Liver (tissue), 8 donors: ENCODE measurements at regions not wholly inside any gene's neighbourhood (a gene's known extent, or its start where the extent isn't known, plus 50 kb on each side); places are given as distances from the start of the nearest gene placed in this dataset.

Source experiments
- DNase-seq: peaks from one replicate; pipeline ENCODE4 v3.0.0-alpha.2; 2017; ENCODE audit warnings: low spot score
- H3K27ac ChIP-seq, 2 donors: one replicate each; pipeline ENCODE4 v1.7.0; 2013; ENCODE audit warnings: inconsistent platforms in 2 of 2, low read length in 2 of 2, control low read depth in 1 of 2, low read depth in 1 of 2, mild to moderate bottlenecking in 1 of 2
- H3K27me3 ChIP-seq, 4 donors: one replicate each; pipeline versions ENCODE4 v1.6.1 to v1.7.0; 2013; ENCODE audit warnings: low read length in 3 of 4, inconsistent platforms in 1 of 4, mild to moderate bottlenecking in 1 of 4, moderate library complexity in 1 of 4; ENCODE audit not compliant: control insufficient read depth in 4 of 4, insufficient read depth in 4 of 4
- H3K36me3 ChIP-seq, 4 donors: one replicate each; pipeline versions ENCODE4 v1.6.1 to v1.7.0; 2013; ENCODE audit warnings: low read length in 3 of 4, mild to moderate bottlenecking in 3 of 4, low read depth in 1 of 4, moderate library complexity in 1 of 4; ENCODE audit not compliant: control insufficient read depth in 4 of 4, insufficient read depth in 3 of 4
- H3K4me1 ChIP-seq, 4 donors: one replicate each; pipeline versions ENCODE4 v1.6.1 to v1.7.0; 2013; ENCODE audit warnings: low read length in 3 of 4, mild to moderate bottlenecking in 3 of 4, moderate library complexity in 1 of 4; ENCODE audit not compliant: control insufficient read depth in 4 of 4, insufficient read depth in 4 of 4
- H3K4me3 ChIP-seq, 3 donors: one replicate each; pipeline versions ENCODE4 v1.6.1 to v1.7.0; 2013; ENCODE audit warnings: low read length in 3 of 3, control low read depth in 1 of 3, low read depth in 1 of 3, mild to moderate bottlenecking in 1 of 3
- H3K9ac ChIP-seq, 2 donors: one replicate each; pipeline ENCODE4 v1.7.0; 2013; ENCODE audit warnings: low read length in 2 of 2, mild to moderate bottlenecking in 2 of 2, moderate library complexity in 2 of 2, control low read depth in 1 of 2, low read depth in 1 of 2
- H3K9me3 ChIP-seq, 4 donors: one replicate each; pipeline versions ENCODE4 v1.6.1 to v1.7.0; 2013; ENCODE audit warnings: low read length in 3 of 4; ENCODE audit not compliant: control insufficient read depth in 4 of 4
- ATF3 ChIP-seq: IDR thresholded peaks from 2 replicates; pipeline ENCODE4 v1.6.1; 2016; ENCODE audit warnings: antibody characterized with exemption
- CTCF ChIP-seq: fragments of 150-350 bp; IDR thresholded peaks from 2 replicates; pipeline ENCODE4 v1.5.1; 2017; ENCODE audit warnings: improper control_type of control experiment, low read depth, low read length; ENCODE audit not compliant: missing input control
- EGR1 ChIP-seq, 2 donors: IDR thresholded peaks; 2 replicates each; pipeline ENCODE4 v1.6.1; 2016 to 2018; ENCODE audit warnings: antibody characterized with exemption in 2 of 2, low read depth in 2 of 2
- FOXA1 ChIP-seq: IDR thresholded peaks from 2 replicates; pipeline ENCODE4 v1.6.1; 2016; ENCODE audit warnings: antibody characterized with exemption
- FOXA2 ChIP-seq: IDR thresholded peaks from 2 replicates; pipeline ENCODE4 v1.6.1; 2016; ENCODE audit warnings: antibody characterized with exemption
- GABPA ChIP-seq, 2 donors: IDR thresholded peaks in 1 of 2; conservative IDR thresholded peaks in 1 of 2; 2 replicates each; pipeline ENCODE4 v1.6.1; 2016; ENCODE audit warnings: antibody characterized with exemption in 2 of 2, mild to moderate bottlenecking in 1 of 2, moderate library complexity in 1 of 2
- HNF4G ChIP-seq: IDR thresholded peaks from 2 replicates; pipeline ENCODE4 v1.6.1; 2016; ENCODE audit warnings: antibody characterized with exemption
- JUND ChIP-seq, 2 donors: IDR thresholded peaks; 2 replicates each; pipeline ENCODE4 v1.6.1; 2016; ENCODE audit warnings: antibody characterized with exemption in 2 of 2
- NR2F2 ChIP-seq: IDR thresholded peaks from 2 replicates; pipeline ENCODE4 v1.6.1; 2016; ENCODE audit warnings: antibody characterized with exemption
- RAD21 ChIP-seq, 2 donors: IDR thresholded peaks; 2 replicates each; pipeline ENCODE4 v1.6.1; 2016; ENCODE audit warnings: antibody characterized with exemption in 2 of 2, mild to moderate bottlenecking in 2 of 2
- REST ChIP-seq: IDR thresholded peaks from 2 replicates; pipeline ENCODE4 v1.6.1; 2016; ENCODE audit warnings: antibody characterized with exemption, mild to moderate bottlenecking
- RXRA ChIP-seq, 2 donors: IDR thresholded peaks; 2 replicates each; pipeline ENCODE4 v1.6.1; 2017 to 2018; ENCODE audit warnings: antibody characterized with exemption in 2 of 2, mild to moderate bottlenecking in 1 of 2
- SP1 ChIP-seq: IDR thresholded peaks from 2 replicates; pipeline ENCODE4 v1.6.1; 2018; ENCODE audit warnings: antibody characterized with exemption, mild to moderate bottlenecking
- TAF1 ChIP-seq: conservative IDR thresholded peaks from 2 replicates; pipeline ENCODE4 v1.6.1; 2016; ENCODE audit warnings: antibody characterized with exemption, mild to moderate bottlenecking
- YY1 ChIP-seq: IDR thresholded peaks from 2 replicates; pipeline ENCODE4 v1.6.1; 2016; ENCODE audit warnings: antibody characterized with exemption, mild to moderate bottlenecking
- ZBTB33 ChIP-seq: IDR thresholded peaks from 2 replicates; pipeline ENCODE4 v1.6.1; 2016; ENCODE audit warnings: antibody characterized with exemption
- WGBS: extraction: QIAGEN DNeasy Blood & Tissue Kit; methylation state at CpG from one replicate; pipeline ENCODE4 v1.1.7; 2013; 5-methylcytosine and 5-hydroxymethylcytosine counted together
- donor health status: healthy.
- donor health status: healthy.
- donor health status: healthy.
- donor health status: healthy.
- donor health status: healthy.

GRCh38 chrY:13804124-13805056 is 100.7 kb downstream of the TMSB4Y start (continued):
- TF ChIP-seq GABPA (IDR thresholded peaks at IDR 0.05 in 1 of 2, conservative IDR thresholded peaks at IDR 0.05 in 1 of 2) (no peak), TAF1 (no peak), YY1 (no peak), REST (no peak), EGR1 (IDR thresholded peaks at IDR 0.05; ENCODE audit: low read depth in 2 of 2) (no peak), RXRA (IDR thresholded peaks at IDR 0.05) (no peak), FOXA2 (no peak), SP1 (no peak)

- DNase-seq = no peak
- Histone ChIP-seq H3K4me1 (no peaks in the 10 kb centered on the region), H3K9me3 (no peaks in the 10 kb centered on the region), H3K27me3 (no peaks in the 10 kb centered on the region), H3K9ac (no peak overlapping the region), H3K27ac (no peak overlapping the region), H3K36me3 (no peaks in the 10 kb centered on the region), H3K4me3 (no peak overlapping the region)
- WGBS = 73% methylated on average over 2 of the region's 2 CpGs
- TF ChIP-seq SP1 (no peak), FOXA1 (no peak), ATF3 (no peak), RAD21 (IDR thresholded peaks at IDR 0.05) (no peak), GABPA (IDR thresholded peaks at IDR 0.05 in 1 of 2, conservative IDR thresholded peaks at IDR 0.05 in 1 of 2) (no peak), RXRA (IDR thresholded peaks at IDR 0.05) (no peak), NR2F2 (no peak), TAF1 (no peak), CTCF (no peak), FOXA2 (no peak), HNF4G (no peak)
Observed at GRCh38 chrY:13805057-13805735, 101.5 kb downstream of the TMSB4Y start.

- Histone ChIP-seq H3K27ac (no peak overlapping the region), H3K4me1 (no peaks in the 10 kb centered on the region), H3K4me3 (no peak overlapping the region), H3K9me3 (no peaks in the 10 kb centered on the region), H3K9ac (no peak overlapping the region), H3K27me3 (no peaks in the 10 kb centered on the region), H3K36me3 (no peaks in the 10 kb centered on the region)
- 94% methylated on average over 2 of the region's 2 CpGs for WGBS
- DNase-seq = no peak
- TF ChIP-seq HNF4G (no peak), RAD21 (IDR thresholded peaks at IDR 0.05) (no peak), YY1 (no peak), JUND (IDR thresholded peaks at IDR 0.05) (no peak), GABPA (IDR thresholded peaks at IDR 0.05 in 1 of 2, conservative IDR thresholded peaks at IDR 0.05 in 1 of 2) (no peak), FOXA2 (no peak), EGR1 (IDR thresholded peaks at IDR 0.05; ENCODE audit: low read depth in 2 of 2) (no peak), SP1 (no peak), NR2F2 (no peak), CTCF (no peak), ZBTB33 (no peak)
Observed at GRCh38 chrY:13805736-13806067, 102.0 kb downstream of the TMSB4Y start.
